ENCODE measurements at regions not wholly inside any gene's neighbourhood (a gene's known extent, or its start where the extent isn't known, plus 50 kb on each side); places are given as distances from the start of the nearest gene placed in this dataset.

GRCh38 chr2:125491663-125492062 is 1164.3 kb upstream of the GYPC start:
- Mint-ChIP-seq H3K9me3 (peaks cover 33% of the 10 kb centered on the region), H3K36me3 (ENCODE audit: low read depth) (no peaks in the 10 kb centered on the region; the same call in 1 of the 2 replicates), H3K27me3 (ENCODE audit: insufficient read depth) (no peaks in the 10 kb centered on the region), H3K4me1 (ENCODE audit: low read depth) (no peaks in the 10 kb centered on the region), H3K4me3 (no peak overlapping the region), H3K27ac (no peak overlapping the region)
- no peak for DNase-seq
- no peak for TF ChIP-seq CTCF (IDR thresholded peaks at IDR 0.05)

GRCh38 chr2:125512313-125512712 is 1143.6 kb upstream of the GYPC start:
- no peak for DNase-seq
- Mint-ChIP-seq H3K4me1 (ENCODE audit: low read depth) (no peaks in the 10 kb centered on the region), H3K27me3 (ENCODE audit: insufficient read depth) (no peaks in the 10 kb centered on the region; the same call in 1 of the 2 replicates), H3K36me3 (ENCODE audit: low read depth) (no peaks in the 10 kb centered on the region), H3K27ac (no peak overlapping the region), H3K9me3 (peaks cover 44% of the 10 kb centered on the region), H3K4me3 (no peak overlapping the region)
- TF ChIP-seq CTCF (IDR thresholded peaks at IDR 0.05): no peak

- DNase-seq: peak; percentile 1
These were observed 1139.4 kb upstream of the GYPC start for GRCh38 chr2:125516496-125517109.

GRCh38 chr2:125526093-125526492 is 1129.9 kb upstream of the GYPC start:
- no peak for DNase-seq
- no peak overlapping the region for H3K27ac Mint-ChIP-seq
- no peaks in the 10 kb centered on the region for H3K27me3 Mint-ChIP-seq (ENCODE audit: insufficient read depth)
- H3K9me3 Mint-ChIP-seq: peaks cover 33% of the 10 kb centered on the region
- no peak overlapping the region for H3K4me3 Mint-ChIP-seq
- H3K36me3 Mint-ChIP-seq (ENCODE audit: low read depth): no peaks in the 10 kb centered on the region
- TF ChIP-seq CTCF (IDR thresholded peaks at IDR 0.05): no peak
- no peaks in the 10 kb centered on the region for H3K4me1 Mint-ChIP-seq (ENCODE audit: low read depth)

More at GRCh38 chr2:125516496-125517109, 1139.4 kb upstream of the GYPC start:
- Mint-ChIP-seq H3K4me1 (ENCODE audit: low read depth) (no peaks in the 10 kb centered on the region), H3K4me3 (no peak overlapping the region), H3K27me3 (ENCODE audit: insufficient read depth) (no peaks in the 10 kb centered on the region; the same call in 1 of the 2 replicates), H3K27ac (no peak overlapping the region), H3K9me3 (peaks cover 55% of the 10 kb centered on the region), H3K36me3 (ENCODE audit: low read depth) (no peaks in the 10 kb centered on the region; the same call in 1 of the 2 replicates)
- peak; percentile 64 for TF ChIP-seq CTCF (IDR thresholded peaks at IDR 0.05)

GRCh38 chr2:125535089-125535488 is 1120.9 kb upstream of the GYPC start:
- Mint-ChIP-seq H3K27ac (no peak overlapping the region), H3K9me3 (peaks cover 17% of the 10 kb centered on the region; the same call in 1 of the 2 replicates), H3K4me3 (no peak overlapping the region), H3K4me1 (ENCODE audit: low read depth) (no peaks in the 10 kb centered on the region), H3K27me3 (ENCODE audit: insufficient read depth) (no peaks in the 10 kb centered on the region), H3K36me3 (ENCODE audit: low read depth) (no peaks in the 10 kb centered on the region)
- no peak for TF ChIP-seq CTCF (IDR thresholded peaks at IDR 0.05)
- DNase-seq: no peak
